ENCODE measurements at regions not wholly inside any gene's neighbourhood (a gene's known extent, or its start where the extent isn't known, plus 50 kb on each side); places are given as distances from the start of the nearest gene placed in this dataset.

DNA sequence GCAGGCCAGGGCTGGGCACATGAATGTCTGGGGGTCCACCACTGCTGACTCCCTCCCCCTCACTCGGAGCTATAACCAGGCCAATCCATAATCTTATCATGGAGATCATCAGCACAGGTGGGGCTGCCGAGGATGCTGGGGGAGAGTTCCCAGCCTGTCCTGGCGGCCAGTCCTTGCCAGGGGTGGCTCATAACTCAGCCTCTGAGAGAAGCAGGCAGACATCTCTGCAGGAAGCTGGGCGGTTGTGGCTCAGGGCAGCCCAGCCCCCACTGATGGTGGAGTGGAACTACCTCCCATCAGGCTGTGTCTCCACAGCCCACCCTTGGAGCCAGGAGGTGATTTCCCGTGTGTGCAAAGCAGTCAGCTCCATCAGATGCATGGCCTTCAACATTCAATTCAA, 109.4 kb upstream of the ZNF92 start:
- TF ChIP-seq, protein P1, sequence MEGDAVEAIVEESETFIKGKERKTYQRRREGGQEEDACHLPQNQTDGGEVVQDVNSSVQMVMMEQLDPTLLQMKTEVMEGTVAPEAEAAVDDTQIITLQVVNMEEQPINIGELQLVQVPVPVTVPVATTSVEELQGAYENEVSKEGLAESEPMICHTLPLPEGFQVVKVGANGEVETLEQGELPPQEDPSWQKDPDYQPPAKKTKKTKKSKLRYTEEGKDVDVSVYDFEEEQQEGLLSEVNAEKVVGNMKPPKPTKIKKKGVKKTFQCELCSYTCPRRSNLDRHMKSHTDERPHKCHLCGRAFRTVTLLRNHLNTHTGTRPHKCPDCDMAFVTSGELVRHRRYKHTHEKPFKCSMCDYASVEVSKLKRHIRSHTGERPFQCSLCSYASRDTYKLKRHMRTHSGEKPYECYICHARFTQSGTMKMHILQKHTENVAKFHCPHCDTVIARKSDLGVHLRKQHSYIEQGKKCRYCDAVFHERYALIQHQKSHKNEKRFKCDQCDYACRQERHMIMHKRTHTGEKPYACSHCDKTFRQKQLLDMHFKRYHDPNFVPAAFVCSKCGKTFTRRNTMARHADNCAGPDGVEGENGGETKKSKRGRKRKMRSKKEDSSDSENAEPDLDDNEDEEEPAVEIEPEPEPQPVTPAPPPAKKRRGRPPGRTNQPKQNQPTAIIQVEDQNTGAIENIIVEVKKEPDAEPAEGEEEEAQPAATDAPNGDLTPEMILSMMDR (IDR thresholded peaks at IDR 0.05): no peak
- TF ChIP-seq POLR2A (IDR thresholded peaks at IDR 0.05): no peak
